MM.1S (cell line): ENCODE measurements at regions not wholly inside any gene's neighbourhood (a gene's known extent, or its start where the extent isn't known, plus 50 kb on each side); places are given as distances from the start of the nearest gene placed in this dataset.

ENCODE experiments used
- CTCF ChIP-seq: fragments of 300-600 bp; sonication (generic); IDR thresholded peaks from 2 replicates; pipeline ENCODE4 v1.5.1; 2016; ENCODE audit warnings: antibody characterized with exemption, low read length, mixed read lengths
- EZH2 ChIP-seq: fragments of 300-600 bp; sonication (generic); optimal IDR thresholded peaks from 2 replicates; pipeline ENCODE3; 2017; ENCODE audit warnings: low read depth, mild to moderate bottlenecking, antibody characterized with exemption, low read length, mixed read lengths
- EZH2phosphoT487 ChIP-seq: fragments of 300-600 bp; sonication (generic); IDR thresholded peaks from 2 replicates; pipeline ENCODE4 v1.6.1; 2018; ENCODE audit warnings: antibody characterized with exemption, low read length

DNA sequence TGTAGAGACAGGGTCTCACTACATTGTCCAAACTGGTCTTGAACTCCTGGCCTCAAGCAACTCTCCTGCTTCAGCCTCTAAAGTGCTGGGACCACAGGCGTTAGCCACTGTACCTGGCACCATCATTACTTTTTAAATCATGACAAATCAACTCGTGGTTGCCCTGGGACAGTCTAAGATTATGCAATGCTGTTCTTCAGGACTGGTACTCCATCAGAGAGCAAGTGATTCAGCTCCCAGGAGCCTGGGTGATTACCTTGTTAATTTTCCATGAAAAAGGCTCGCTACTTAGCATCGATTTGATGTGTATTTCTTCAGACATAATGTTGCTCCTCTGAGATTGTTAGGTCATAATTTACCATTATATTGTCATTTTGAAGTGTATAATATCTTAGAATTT is 158.9 kb upstream of the STEAP4 start:
- TF ChIP-seq CTCF: no peak
- no peak for TF ChIP-seq EZH2phosphoT487
- TF ChIP-seq EZH2: no peak
